HepG2 (cell line): ENCODE measurements at regions not wholly inside any gene's neighbourhood (a gene's known extent, or its start where the extent isn't known, plus 50 kb on each side); places are given as distances from the start of the nearest gene placed in this dataset.

Source experiments
- ATAC-seq: fragments of 200-7000 bp; cut with Tn5 transposase; 3 replicates; pipeline ENCODE4 v1.9.1; 2020; ENCODE audit warnings: mild to moderate bottlenecking, moderate library complexity
- BruUV-seq: library from RNA; stranded (reverse); fragments of 400-500 nt; replicated peaks from 2 replicates; lab custom pipeline; 2021; lab: Mats Ljungman, UMichigan
- CTCF ChIA-PET: fragments of 300-600 bp; formaldehyde crosslinking; extraction: SDS; loops from one replicate; lab custom pipeline; 2021; ENCODE audit warnings: low total read pairs, inconsistent platforms, low intra/inter-chr PET ratio; lab: Yijun Ruan, JAX
- POLR2A ChIA-PET: fragments of 350-600 bp; sonication (Branson Sonifier 250); formaldehyde crosslinking; loops from one replicate; lab custom pipeline; 2020; ENCODE audit warnings: antibody characterized with exemption, inconsistent platforms; lab: Yijun Ruan, JAX
- DNase-seq: peaks from one replicate; pipeline ENCODE4 v3.0.0-alpha.2; 2015; ENCODE audit warnings: low spot score
- FAIRE-seq: peaks from 3 replicates; lab custom pipeline; 2011; peaks lifted over from hg19 to GRCh38; lab: Jason Lieb, UNC
- H2AFZ ChIP-seq: one replicate; pipeline ENCODE4 v1.6.1; 2011; ENCODE audit warnings: low read length, inconsistent platforms
- H3K27ac ChIP-seq: fragments of 300-600 bp; 3 replicates; pipeline ENCODE4 v1.8.0; 2011; ENCODE audit warnings: mixed run types, mild to moderate bottlenecking, mixed read lengths, low read length, inconsistent platforms; ENCODE audit not compliant: insufficient read depth; ENCODE audit errors: extremely low read length
- H3K27me3 ChIP-seq, 2 experiments: fragments of 200-600 bp in 1 of 2; 2 replicates in 1 of 2; 3 replicates in 1 of 2; pipeline versions ENCODE4 v1.6.0 to v1.8.0; 2011; ENCODE audit warnings: low read length in 2 of 2, mild to moderate bottlenecking in 2 of 2, moderate library complexity in 2 of 2, inconsistent platforms in 1 of 2; ENCODE audit not compliant: insufficient read depth in 2 of 2, control insufficient read depth in 1 of 2
- H3K36me3 ChIP-seq, 2 experiments: fragments of 200-600 bp in 1 of 2; replicated peaks in 1 of 2; 2 replicates in 1 of 2; 3 replicates in 1 of 2; pipeline versions ENCODE4 v1.5.1 to v1.8.0; 2011; ENCODE audit warnings: low read length in 2 of 2, inconsistent platforms in 1 of 2; ENCODE audit not compliant: insufficient read depth in 2 of 2, control insufficient read depth in 1 of 2
- H3K4me1 ChIP-seq: 2 replicates; pipeline ENCODE4 v1.5.1; 2012; ENCODE audit warnings: low read length, inconsistent platforms; ENCODE audit not compliant: insufficient read depth
- H3K4me2 ChIP-seq: 2 replicates; pipeline ENCODE4 v1.6.0; 2011; ENCODE audit warnings: low read depth, low read length, inconsistent platforms
- H3K4me3 ChIP-seq, 3 experiments: fragments of 200-600 bp in 1 of 3; sonication (generic), shearing (Covaris generic) in 1 of 3; replicated peaks in 1 of 3; 2 replicates each; pipeline ENCODE4 v1.5.1; 2011 to 2016; ENCODE audit warnings: low read length in 3 of 3, inconsistent platforms in 2 of 3, low read depth in 2 of 3, mild to moderate bottlenecking in 2 of 3, control low read depth in 1 of 3, mixed read lengths in 1 of 3; ENCODE audit not compliant: insufficient read depth in 1 of 3
- H3K79me2 ChIP-seq: one replicate; pipeline ENCODE4 v1.6.1; 2011; ENCODE audit warnings: low read length, inconsistent platforms; ENCODE audit not compliant: insufficient read depth
- H3K9ac ChIP-seq: 2 replicates; pipeline ENCODE4 v1.6.0; 2011; ENCODE audit warnings: mild to moderate bottlenecking, low read depth, low read length, inconsistent platforms; ENCODE audit not compliant: insufficient read depth
- H3K9me3 ChIP-seq: 2 replicates; pipeline ENCODE4 v1.5.1; 2012; ENCODE audit warnings: mild to moderate bottlenecking, low read length
- H4K20me1 ChIP-seq: 2 replicates; pipeline ENCODE4 v1.6.0; 2011; ENCODE audit warnings: inconsistent platforms, mild to moderate bottlenecking, low read length, moderate library complexity; ENCODE audit not compliant: insufficient read depth
- CREB1 ChIP-seq, 2 experiments: fragments of 450-650 bp in 1 of 2; IDR thresholded peaks; 2 replicates each; pipeline ENCODE4 v1.6.1; 2016 to 2017; ENCODE audit warnings: control low read depth in 1 of 2, mild to moderate bottlenecking in 1 of 2, missing compliant biosample characterization in 1 of 2, missing genetic modification characterization in 1 of 2
- KLF9 ChIP-seq: IDR thresholded peaks from 2 replicates; pipeline ENCODE4 v1.6.1; 2016; ENCODE audit warnings: low read depth
- MLXIP ChIP-seq: sonication (generic); formaldehyde crosslinking; IDR thresholded peaks from 2 replicates; pipeline ENCODE4 v1.9.0; 2021; ENCODE audit warnings: missing genetic modification reagents, borderline replicate concordance
- PCBP1 ChIP-seq: fragments of 200-400 bp; formaldehyde crosslinking; IDR thresholded peaks from 2 replicates; pipeline ENCODE4 v1.6.1; 2017; ENCODE audit warnings: mild to moderate bottlenecking, low read depth, low read length, borderline replicate concordance
- PRDM10 ChIP-seq: sonication (generic); formaldehyde crosslinking; IDR thresholded peaks from 2 replicates; pipeline ENCODE4 v1.4.0; 2020; ENCODE audit warnings: low read depth, missing genetic modification reagents
- RXRA ChIP-seq: sonication (generic); formaldehyde crosslinking; IDR thresholded peaks from 2 replicates; pipeline ENCODE4 v1.5.1; 2020; ENCODE audit warnings: missing genetic modification reagents
- SMAD3 ChIP-seq: sonication (generic); formaldehyde crosslinking; IDR thresholded peaks from 2 replicates; pipeline ENCODE4 v1.4.0; 2020; ENCODE audit warnings: missing genetic modification reagents
- SUZ12 ChIP-seq: fragments of 150-350 bp; IDR thresholded peaks from 2 replicates; pipeline ENCODE4 v1.6.1; 2014; ENCODE audit warnings: low read depth, low read length
- TMF1 ChIP-seq: sonication (generic); formaldehyde crosslinking; IDR thresholded peaks from 2 replicates; pipeline ENCODE4 v1.8.1; 2022; ENCODE audit warnings: low read depth, missing genetic modification reagents
- ZNF24 ChIP-seq: fragments of 450-650 bp; IDR thresholded peaks from 2 replicates; pipeline ENCODE4 v1.6.1; 2017; ENCODE audit warnings: antibody characterized with exemption, mild to moderate bottlenecking
- ZNF280D ChIP-seq: sonication (generic); formaldehyde crosslinking; IDR thresholded peaks from 2 replicates; pipeline ENCODE4 v1.5.1; 2020; ENCODE audit warnings: mild to moderate bottlenecking, missing genetic modification reagents
- ZNF329 ChIP-seq: sonication (generic); formaldehyde crosslinking; IDR thresholded peaks from 2 replicates; pipeline ENCODE4 v1.9.0; 2021; ENCODE audit warnings: low read depth, mild to moderate bottlenecking, missing genetic modification reagents
- ZNF7 ChIP-seq: IDR thresholded peaks from 2 replicates; pipeline ENCODE4 v1.6.1; 2016; ENCODE audit warnings: missing biosample characterization, missing genetic modification reagents
- WGBS: methylation state at CpG from one replicate; pipeline ENCODE4 v1.1.6; 2017; ENCODE audit warnings: low lambda C conversion rate; 5-methylcytosine and 5-hydroxymethylcytosine counted together
- in situ Hi-C: cut with HindIII; loops from 2 replicates; pipeline ENCODE4 v1.10.0; 2017; ENCODE audit warnings: low pct_unique_long_range_greater_than_20kb; ENCODE audit not compliant: extremely low pct_ligation_motif_present
- intact Hi-C: fragments of 100-400 bp; cut with micrococcal nuclease; formaldehyde crosslinking; loops from one replicate; pipeline ENCODE4 v1.10.0; 2022; ENCODE audit not compliant: unreplicated experiment

GRCh38 chrX:794311-794710 lies 163.7 kb downstream of the SHOX start (continued):
- no peak for TF ChIP-seq TMF1 (CRISPR knock-in tag)
- TF ChIP-seq, all 625 proteins: peak for 0

- H3K9me3 ChIP-seq: no peaks in the 10 kb centered on the region
- H4K20me1 ChIP-seq: no peaks in the 10 kb centered on the region
- no peaks in the 10 kb centered on the region for H3K79me2 ChIP-seq
- no peak overlapping the region for H3K27ac ChIP-seq
- peaks cover 2 to 17% of the 10 kb centered on the region in 2 experiments; a peak in 3 of 5 replicates for H3K27me3 ChIP-seq
- intact Hi-C loops: no loop called here
- no peaks in the 10 kb centered on the region for H3K36me3 ChIP-seq
- POLR2A ChIA-PET: no interaction called here
- DNase-seq (no peak), FAIRE-seq (no peak), ATAC-seq (no peak)
- H2AFZ ChIP-seq: no peak overlapping the region
- no peak overlapping the region for H3K4me2 ChIP-seq
- 45% methylated on average over 23 of the region's 24 CpGs for WGBS
- no TSS peak for BruUV-seq
- H3K4me1 ChIP-seq: no peaks in the 10 kb centered on the region
- H3K4me3 ChIP-seq: no peak overlapping the region
- no peak overlapping the region for H3K9ac ChIP-seq
- CTCF ChIA-PET: no interaction called here
- in situ Hi-C loops: no loop called here
- TF ChIP-seq SMAD3 (CRISPR knock-in tag) (no peak), PCBP1 (no peak), MLXIP (CRISPR knock-in tag) (no peak), SUZ12 (no peak), ZNF7 (CRISPR knock-in tag) (no peak), ZNF24 (no peak), KLF9 (no peak), ZNF329 (CRISPR knock-in tag) (no peak), RXRA (CRISPR knock-in tag) (no peak), PRDM10 (CRISPR knock-in tag) (no peak), CREB1 (IDR thresholded peaks at IDR 0.05) (no peak), CREB1 (CRISPR knock-in tag; IDR thresholded peaks at IDR 0.05) (no peak), ZNF280D (CRISPR knock-in tag) (no peak)
These were observed 162.7 kb downstream of the SHOX start for GRCh38 chrX:793216-793770.
